Astrocyte of the spinal cord (primary cell): ENCODE measurements at regions not wholly inside any gene's neighbourhood (a gene's known extent, or its start where the extent isn't known, plus 50 kb on each side); places are given as distances from the start of the nearest gene placed in this dataset.

Experiments used
- DNase-seq: peaks from one replicate; pipeline ENCODE4 v3.0.0; 2011; ENCODE audit warnings: low read depth, low spot score
- H3K4me3 ChIP-seq: 2 replicates; pipeline ENCODE4 v1.5.1; 2011; ENCODE audit warnings: low read depth, mild to moderate bottlenecking, low read length, moderate library complexity
- in situ Hi-C: cut with HindIII; loops from 2 replicates; pipeline ENCODE4 v1.10.0; 2017; ENCODE audit warnings: low sequenced_read_pairs
- TF ChIP-seq, protein P1 (sequence below): IDR thresholded peaks from 2 replicates; pipeline ENCODE4 v1.5.1; 2012; ENCODE audit warnings: low read depth, mild to moderate bottlenecking, low read length, inconsistent platforms

DNA sequence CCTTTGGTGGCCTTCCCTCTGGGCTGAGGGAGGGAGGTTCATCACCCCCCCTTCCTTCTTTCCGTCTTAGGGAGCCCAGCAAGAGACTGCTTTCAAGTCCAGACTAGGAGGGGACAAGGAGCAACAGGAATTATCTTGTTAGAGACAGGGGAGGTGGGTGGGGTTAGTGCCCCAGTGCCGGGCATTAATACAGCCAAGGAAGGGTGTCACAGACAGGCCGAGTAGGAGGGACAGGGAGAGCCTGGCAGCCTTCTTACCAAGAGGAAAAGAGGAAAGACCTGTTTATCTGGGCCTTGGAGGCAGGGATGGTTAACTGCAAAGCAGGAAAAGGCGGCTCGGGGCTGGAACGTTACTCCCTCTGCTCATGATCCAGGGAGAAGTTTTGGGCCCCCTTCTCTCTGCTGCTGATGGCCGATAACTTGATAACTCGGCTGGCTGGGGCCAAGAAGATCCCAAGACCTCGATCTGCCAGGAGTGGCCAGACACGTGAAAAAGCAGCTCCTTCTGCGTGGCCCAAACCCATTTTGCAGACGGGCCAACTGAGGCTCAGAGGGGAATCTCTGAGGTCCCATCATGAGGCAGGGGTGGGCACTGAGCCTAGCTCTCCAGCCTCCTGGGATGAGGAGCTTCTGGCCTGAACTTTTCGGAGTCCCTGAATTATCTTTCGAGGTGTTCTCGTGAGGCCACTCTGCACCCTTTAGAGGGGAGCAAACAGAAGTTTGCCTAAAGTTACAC lies 79.3 kb downstream of the PTPRS start:
- TF ChIP-seq, protein P1, sequence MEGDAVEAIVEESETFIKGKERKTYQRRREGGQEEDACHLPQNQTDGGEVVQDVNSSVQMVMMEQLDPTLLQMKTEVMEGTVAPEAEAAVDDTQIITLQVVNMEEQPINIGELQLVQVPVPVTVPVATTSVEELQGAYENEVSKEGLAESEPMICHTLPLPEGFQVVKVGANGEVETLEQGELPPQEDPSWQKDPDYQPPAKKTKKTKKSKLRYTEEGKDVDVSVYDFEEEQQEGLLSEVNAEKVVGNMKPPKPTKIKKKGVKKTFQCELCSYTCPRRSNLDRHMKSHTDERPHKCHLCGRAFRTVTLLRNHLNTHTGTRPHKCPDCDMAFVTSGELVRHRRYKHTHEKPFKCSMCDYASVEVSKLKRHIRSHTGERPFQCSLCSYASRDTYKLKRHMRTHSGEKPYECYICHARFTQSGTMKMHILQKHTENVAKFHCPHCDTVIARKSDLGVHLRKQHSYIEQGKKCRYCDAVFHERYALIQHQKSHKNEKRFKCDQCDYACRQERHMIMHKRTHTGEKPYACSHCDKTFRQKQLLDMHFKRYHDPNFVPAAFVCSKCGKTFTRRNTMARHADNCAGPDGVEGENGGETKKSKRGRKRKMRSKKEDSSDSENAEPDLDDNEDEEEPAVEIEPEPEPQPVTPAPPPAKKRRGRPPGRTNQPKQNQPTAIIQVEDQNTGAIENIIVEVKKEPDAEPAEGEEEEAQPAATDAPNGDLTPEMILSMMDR, result no peak
- no peak overlapping the region for H3K4me3 ChIP-seq
- no peak for DNase-seq
- in situ Hi-C loops, result no loop called here

DNA sequence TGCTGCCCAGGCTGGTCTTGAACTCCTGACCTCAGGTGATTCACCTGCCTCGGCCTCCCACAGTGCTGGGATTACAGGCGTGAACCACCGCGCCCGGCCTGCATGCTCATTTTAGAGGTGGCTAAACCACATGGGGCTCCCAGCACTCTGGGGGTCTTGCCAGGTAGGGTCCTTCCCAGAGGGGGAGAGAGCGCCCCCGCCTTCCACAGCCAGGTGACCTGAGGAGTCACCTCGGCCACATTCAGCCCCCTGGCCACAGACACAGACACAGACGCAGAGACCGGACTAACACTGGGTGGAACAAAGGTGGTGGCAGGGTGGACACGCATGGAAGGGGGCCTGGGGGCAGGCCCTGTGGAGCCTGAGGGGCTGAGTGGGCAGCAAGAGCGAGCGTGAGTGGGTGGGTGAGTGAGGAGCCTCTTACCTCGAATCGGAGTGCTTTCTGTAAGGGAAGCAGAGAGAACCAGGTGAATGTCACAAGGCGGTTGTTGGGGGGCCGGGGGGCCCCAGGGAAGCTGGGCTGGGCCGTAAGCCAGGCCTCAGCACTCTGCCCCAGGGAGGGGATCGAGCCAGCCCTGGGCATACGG lies 80.1 kb downstream of the PTPRS start:
- DNase-seq, result no peak
- no peak overlapping the region for H3K4me3 ChIP-seq
- in situ Hi-C loops, result no loop called here
- TF ChIP-seq, protein P1, result no peak

DNA sequence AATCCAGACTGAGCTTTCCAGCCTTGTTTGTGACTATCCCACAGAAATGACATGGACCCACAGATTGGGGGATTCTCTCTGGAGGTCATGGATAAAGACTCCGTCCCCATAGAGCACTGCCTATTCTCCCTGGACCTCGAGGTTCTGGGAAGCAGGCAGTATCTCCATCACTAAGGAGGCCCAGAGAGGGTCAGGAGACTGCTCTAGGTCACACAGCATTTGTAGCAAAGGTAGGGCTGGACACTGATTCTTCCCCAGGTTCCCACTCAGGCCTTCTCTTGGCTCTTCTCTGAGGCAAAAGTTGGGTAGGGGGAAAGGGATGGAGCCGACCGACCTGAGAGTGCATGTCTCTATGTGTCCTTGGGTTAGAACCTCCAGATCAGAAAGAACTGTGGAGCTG lies 80.9 kb downstream of the PTPRS start:
- in situ Hi-C loops, result no loop called here
- no peak for DNase-seq
- H3K4me3 ChIP-seq, result no peak overlapping the region
- TF ChIP-seq, protein P1, result no peak

DNA sequence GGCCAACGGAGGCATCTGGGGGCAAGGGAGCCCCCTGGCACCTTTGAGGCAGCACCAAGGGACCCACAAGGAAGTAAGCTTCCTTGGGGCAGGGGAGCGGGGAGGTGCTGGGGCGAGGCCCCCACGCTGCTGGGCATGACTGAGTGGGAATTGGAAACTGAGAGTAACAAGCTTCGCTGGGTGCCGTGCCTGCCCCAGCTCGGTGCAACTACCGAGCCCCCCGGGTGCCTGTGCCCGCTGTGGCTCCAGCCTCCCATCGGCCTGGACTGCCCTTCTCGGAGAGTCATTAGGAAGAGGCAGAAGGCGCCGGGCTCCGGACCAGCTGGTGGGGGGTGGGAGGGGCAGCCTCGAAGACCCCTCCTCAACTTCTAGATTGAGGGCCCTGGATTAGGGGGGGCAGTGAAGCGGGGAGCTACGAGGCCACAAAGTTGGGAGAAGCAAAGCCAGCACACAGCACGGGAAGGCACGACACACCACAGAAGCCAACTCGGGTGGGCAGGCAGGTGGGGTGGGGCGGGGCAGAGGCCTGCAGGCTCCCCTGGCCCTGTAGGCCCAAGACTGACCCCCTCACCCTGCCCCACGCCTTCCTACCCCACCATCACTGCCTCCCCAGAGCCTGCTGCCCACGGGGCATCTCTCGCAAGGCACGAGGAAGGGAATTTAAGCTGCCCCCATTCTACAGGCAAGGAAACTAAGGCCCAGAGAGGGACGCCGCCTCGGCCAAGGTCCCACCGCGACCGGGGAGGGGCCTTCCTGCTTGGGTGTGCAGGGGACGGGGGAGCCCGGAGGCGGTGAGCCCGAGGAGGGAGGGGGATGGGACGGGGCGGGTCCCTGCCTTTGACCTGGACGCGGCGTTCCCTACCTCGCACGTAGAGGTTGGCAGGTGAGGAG lies 83.2 kb downstream of the PTPRS start:
- in situ Hi-C loops, result no loop called here
- TF ChIP-seq, protein P1, result no peak
- no peak for DNase-seq
- no peak overlapping the region for H3K4me3 ChIP-seq

DNA sequence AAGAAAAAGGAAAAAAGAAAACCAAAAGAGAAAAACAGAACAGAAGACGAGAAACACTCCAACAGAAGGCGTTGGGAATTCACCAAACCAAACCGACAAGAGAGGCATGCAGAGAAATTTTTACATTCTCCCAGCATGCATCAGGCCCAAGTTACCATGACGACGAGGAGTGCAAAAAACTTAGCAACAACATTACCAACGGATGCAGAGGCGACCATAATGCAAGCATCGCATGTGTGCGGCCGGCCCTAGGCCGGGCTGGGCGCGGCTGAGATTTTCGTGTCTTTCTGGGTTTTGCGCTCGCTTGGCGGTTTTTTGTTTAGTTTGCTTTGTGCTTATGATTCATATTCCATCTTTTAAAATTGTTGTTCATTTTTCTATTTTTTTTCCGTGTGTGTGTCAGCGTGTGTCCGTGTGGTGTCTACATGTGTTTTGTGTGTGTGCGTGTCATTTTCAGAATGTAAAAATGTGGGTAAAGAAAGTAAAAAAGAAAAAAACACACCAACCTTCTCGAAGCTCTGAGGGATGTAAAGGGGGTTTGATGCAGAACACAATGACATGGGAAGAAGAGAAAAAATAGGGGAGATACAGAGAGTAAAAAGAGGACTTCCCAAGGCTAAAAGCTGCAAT lies 84.9 kb downstream of the PTPRS start:
- DNase-seq, result no peak
- in situ Hi-C loops, result no loop called here
- TF ChIP-seq, protein P1, result no peak
- no peak overlapping the region for H3K4me3 ChIP-seq

DNA sequence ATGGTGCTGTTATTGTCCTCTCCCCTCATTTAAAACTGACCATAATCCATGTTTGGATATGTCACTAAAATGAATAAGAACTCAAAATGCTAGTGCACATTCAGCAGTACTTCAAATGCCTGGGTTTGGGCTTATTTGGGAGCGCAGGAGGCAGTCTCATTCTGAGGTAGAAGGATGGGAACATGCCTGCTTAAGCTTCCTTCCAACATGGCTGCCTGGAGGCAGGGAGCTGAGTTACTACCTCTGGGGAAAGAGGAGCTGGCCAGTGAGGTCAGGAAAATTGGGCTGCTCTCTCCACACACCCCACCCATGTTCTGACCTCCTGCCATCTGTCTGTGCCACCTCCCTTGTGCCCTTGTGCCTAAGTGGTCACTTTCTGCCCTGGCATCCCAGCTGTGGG lies 85.7 kb downstream of the PTPRS start:
- no peak overlapping the region for H3K4me3 ChIP-seq
- DNase-seq, result no peak
- in situ Hi-C loops, result no loop called here
- TF ChIP-seq, protein P1, result no peak
